Activated B cell treated with CpG ODN at 0.5 μM for 24 hours (primary cell): ENCODE measurements at regions not wholly inside any gene's neighbourhood (a gene's known extent, or its start where the extent isn't known, plus 50 kb on each side); places are given as distances from the start of the nearest gene placed in this dataset.

Experiments
- ATAC-seq: fragments of 200-7000 bp; cut with Tn5 transposase; one replicate; pipeline ENCODE4 v1.10.0; 2021; ENCODE audit warnings: low read depth, mild to moderate bottlenecking, moderate library complexity
- CTCF ChIA-PET: fragments of 350-600 bp; sonication (Branson Sonifier 250); formaldehyde crosslinking; loops from one replicate; lab custom pipeline; 2021; ENCODE audit warnings: antibody characterized with exemption; lab: Charles Lee
- POLR2A ChIA-PET: fragments of 350-600 bp; sonication (Branson Sonifier 250); formaldehyde crosslinking; loops from one replicate; lab custom pipeline; 2021; ENCODE audit warnings: antibody characterized with exemption; lab: Charles Lee
- DNase-seq: peaks from one replicate; pipeline ENCODE4 v3.0.0; 2022
- H3K27ac Mint-ChIP-seq: one replicate; pipeline ENCODE4 v1.8.0; 2020; ENCODE audit warnings: mixed read lengths
- H3K27me3 Mint-ChIP-seq: one replicate; pipeline ENCODE4 v1.8.0; 2021; ENCODE audit warnings: mixed read lengths
- H3K36me3 Mint-ChIP-seq: one replicate; pipeline ENCODE4 v1.8.0; 2021; ENCODE audit warnings: low read depth, mixed read lengths
- H3K4me1 Mint-ChIP-seq: one replicate; pipeline ENCODE4 v1.8.0; 2021; ENCODE audit warnings: mixed read lengths
- H3K4me3 Mint-ChIP-seq: one replicate; pipeline ENCODE4 v1.8.0; 2020; ENCODE audit warnings: mild to moderate bottlenecking, mixed read lengths
- H3K9me3 Mint-ChIP-seq: one replicate; pipeline ENCODE4 v1.8.0; 2020; ENCODE audit warnings: mixed read lengths
- CTCF ChIP-seq: fragments of 200-600 bp; IDR thresholded peaks from one replicate; pipeline ENCODE4 v1.8.0; 2022; ENCODE audit warnings: antibody characterized with exemption, mild to moderate bottlenecking
- intact Hi-C: fragments of 100-400 bp; cut with micrococcal nuclease; formaldehyde crosslinking; loops from one replicate; pipeline ENCODE4 v1.15.1; 2024

- Mint-ChIP-seq H3K27me3 (no peaks in the 10 kb centered on the region), H3K4me3 (no peak overlapping the region), H3K9me3 (no peaks in the 10 kb centered on the region), H3K4me1 (no peaks in the 10 kb centered on the region), H3K36me3 (no peaks in the 10 kb centered on the region), H3K27ac (no peak overlapping the region)
- ChIA-PET POLR2A (no interaction called here), CTCF (no interaction called here)
- no peak for TF ChIP-seq CTCF
- ATAC-seq = no peak
- intact Hi-C loops = no loop called here
- DNase-seq = no peak
Measured at GRCh38 chr6:150456466-150456865, 87.7 kb downstream of the IYD start.

GRCh38 chr6:150456902-150457643 is 88.3 kb downstream of the IYD start:
- intact Hi-C loops = no loop called here
- DNase-seq (no peak), ATAC-seq (no peak)
- no peak overlapping the region for H3K27ac Mint-ChIP-seq
- no peak overlapping the region for H3K4me3 Mint-ChIP-seq
- H3K36me3 Mint-ChIP-seq = no peaks in the 10 kb centered on the region
- no peaks in the 10 kb centered on the region for H3K9me3 Mint-ChIP-seq
- CTCF ChIA-PET = no interaction called here
- no peak for TF ChIP-seq CTCF
- no peaks in the 10 kb centered on the region for H3K27me3 Mint-ChIP-seq
- H3K4me1 Mint-ChIP-seq = no peaks in the 10 kb centered on the region
- POLR2A ChIA-PET = no interaction called here

- intact Hi-C loops = no loop called here
- no peak for ATAC-seq
- TF ChIP-seq CTCF = no peak
- DNase-seq = no peak
- CTCF ChIA-PET = no interaction called here
- H3K4me1 Mint-ChIP-seq = no peaks in the 10 kb centered on the region
- H3K4me3 Mint-ChIP-seq = no peak overlapping the region
- H3K27me3 Mint-ChIP-seq = no peaks in the 10 kb centered on the region
- POLR2A ChIA-PET = no interaction called here
- H3K27ac Mint-ChIP-seq = no peak overlapping the region
- H3K36me3 Mint-ChIP-seq = no peaks in the 10 kb centered on the region
- H3K9me3 Mint-ChIP-seq = no peaks in the 10 kb centered on the region
Measured at GRCh38 chr6:150458579-150458978, 89.8 kb downstream of the IYD start.

- no peak overlapping the region for H3K27ac Mint-ChIP-seq
- H3K4me1 Mint-ChIP-seq = no peaks in the 10 kb centered on the region
- H3K4me3 Mint-ChIP-seq = no peak overlapping the region
- DNase-seq (no peak), ATAC-seq (no peak)
- ChIA-PET CTCF (no interaction called here), POLR2A (no interaction called here)
- TF ChIP-seq CTCF = no peak
- intact Hi-C loops = no loop called here
- H3K36me3 Mint-ChIP-seq = no peaks in the 10 kb centered on the region
- no peaks in the 10 kb centered on the region for H3K27me3 Mint-ChIP-seq
- H3K9me3 Mint-ChIP-seq = no peaks in the 10 kb centered on the region
Measured at GRCh38 chr6:150463852-150464251, 95.0 kb downstream of the IYD start.

GRCh38 chr6:150464966-150465365 is 96.2 kb downstream of the IYD start:
- DNase-seq (no peak), ATAC-seq (no peak)
- Mint-ChIP-seq H3K27me3 (no peaks in the 10 kb centered on the region), H3K9me3 (no peaks in the 10 kb centered on the region), H3K27ac (no peak overlapping the region), H3K36me3 (no peaks in the 10 kb centered on the region), H3K4me1 (no peaks in the 10 kb centered on the region), H3K4me3 (no peak overlapping the region)
- ChIA-PET POLR2A (no interaction called here), CTCF (interaction anchor here (1.2 kb wide), 1 partner anchor 47 kb away, joined by 3 read pairs; no protein-coding TSS in a partner anchor)
- intact Hi-C loops = no loop called here
- no peak for TF ChIP-seq CTCF
